RCC 7860 (cell line): ENCODE measurements at regions not wholly inside any gene's neighbourhood (a gene's known extent, or its start where the extent isn't known, plus 50 kb on each side); places are given as distances from the start of the nearest gene placed in this dataset.
"Not testable (repeated sequence)": the region's sequence is repeated elsewhere in the genome, so short reads cannot be mapped to it uniquely, and the experiment has no call there.

Experiments used
- DNase-seq: peaks from one replicate; pipeline ENCODE4 v3.0.0-alpha.2; 2015; ENCODE audit warnings: low spot score
- FAIRE-seq: peaks from 2 replicates; lab custom pipeline; 2012; peaks lifted over from hg19 to GRCh38; lab: Jason Lieb, UNC

- no peak for FAIRE-seq
- DNase-seq = no peak
Measured at GRCh38 chr17:52477824-52478699, 319.5 kb upstream of the CA10 start.

- no peak for FAIRE-seq
- no peak for DNase-seq
Measured at GRCh38 chr17:52476638-52477313, 318.3 kb upstream of the CA10 start.

DNA sequence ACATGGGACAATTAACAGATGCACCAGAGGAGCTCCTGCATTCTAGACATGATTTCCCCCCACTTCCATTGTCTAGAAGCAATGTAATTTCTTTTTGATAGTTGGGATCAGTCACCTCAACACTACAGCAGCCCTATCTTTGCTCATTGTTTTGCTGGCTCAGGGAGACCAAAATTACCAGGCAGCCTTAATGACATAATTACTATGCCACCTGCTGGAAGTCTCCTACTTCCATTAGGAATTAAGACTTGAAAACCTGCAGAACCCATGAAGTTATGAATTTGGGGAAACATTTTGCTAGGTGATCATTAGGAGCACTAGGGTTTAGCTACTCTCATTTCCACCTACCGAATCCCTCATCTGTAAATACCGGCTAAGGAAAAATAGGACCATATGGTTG, 312.0 kb upstream of the CA10 start:
- FAIRE-seq = no peak
- no peak for DNase-seq

- no peak for DNase-seq
- no peak for FAIRE-seq
Measured at GRCh38 chr17:52465407-52465806, 306.9 kb upstream of the CA10 start.

DNA sequence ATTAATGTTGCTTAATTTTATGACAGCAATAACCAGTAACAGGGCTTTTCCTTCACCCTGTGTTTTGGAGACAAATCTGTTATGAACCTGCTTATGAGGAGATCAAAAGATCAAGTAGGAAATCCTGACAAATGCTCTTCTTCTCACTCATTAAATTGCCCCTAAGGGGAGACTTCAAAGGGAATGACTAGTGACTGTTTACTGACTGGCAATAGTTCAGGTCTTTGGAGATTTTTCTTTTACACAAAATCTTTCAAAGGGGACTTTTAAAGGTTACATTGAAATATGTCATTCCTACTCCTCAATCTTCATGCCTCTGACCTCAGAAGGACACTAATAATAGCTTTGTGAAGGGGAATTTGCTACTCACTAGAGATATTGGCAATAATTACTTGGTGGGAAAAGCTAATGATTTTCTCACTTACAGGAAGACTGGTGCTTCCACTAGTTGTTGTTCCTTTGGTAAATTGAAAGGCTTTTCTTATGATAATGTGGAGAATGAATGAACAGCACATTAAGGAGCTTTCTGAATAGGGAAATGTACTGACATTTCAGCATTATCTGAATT, 292.9 kb upstream of the CA10 start:
- FAIRE-seq (no peak), DNase-seq (no peak)

DNA sequence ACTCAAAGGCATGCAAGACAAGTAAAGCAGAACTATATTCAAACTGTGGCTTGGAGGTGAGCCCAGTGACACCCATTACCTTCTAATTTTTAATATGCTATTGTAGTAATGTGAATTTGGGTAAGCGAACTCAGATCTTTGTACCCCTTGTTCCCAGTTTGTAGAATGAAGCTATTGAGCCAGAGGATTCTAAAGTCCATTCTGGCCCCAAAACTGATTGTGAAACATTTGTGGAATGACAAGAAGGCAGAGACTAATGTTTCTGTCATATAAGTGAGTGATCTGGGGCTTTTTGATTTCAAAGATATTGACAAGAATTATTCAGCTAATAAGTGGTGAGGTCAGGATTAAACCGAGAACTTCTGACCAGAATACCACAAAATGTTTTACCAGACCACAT, 283.8 kb upstream of the CA10 start:
- FAIRE-seq (no peak), DNase-seq (no peak)

DNA sequence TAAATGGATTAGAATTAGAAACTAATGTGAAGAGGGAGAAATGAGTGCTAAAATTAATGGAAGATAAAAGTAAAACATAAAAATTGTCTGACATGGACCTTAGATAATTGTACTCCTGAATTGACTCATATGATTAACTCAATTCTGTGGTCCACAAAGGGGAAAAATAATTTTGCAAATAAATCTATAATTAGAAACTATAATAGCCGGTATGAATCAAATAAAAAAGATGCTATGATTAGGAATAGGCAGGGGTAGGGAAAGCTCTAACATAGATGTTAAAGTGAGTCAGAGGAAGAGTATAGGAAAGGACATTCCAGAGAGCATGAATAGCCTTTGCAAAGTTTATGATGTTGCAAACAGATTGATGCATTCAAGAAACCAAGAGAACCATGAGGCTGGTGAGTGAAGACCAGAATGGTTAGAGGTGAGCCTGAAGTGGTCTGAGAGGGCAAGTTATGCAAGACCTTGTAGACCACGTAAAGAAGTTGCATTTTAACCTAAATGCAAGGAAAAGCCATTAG, 262.1 kb upstream of the CA10 start:
- FAIRE-seq = no peak
- DNase-seq = no peak

- no peak for DNase-seq
- no peak for FAIRE-seq
Measured at GRCh38 chr17:52419229-52419641, 260.7 kb upstream of the CA10 start.

DNA sequence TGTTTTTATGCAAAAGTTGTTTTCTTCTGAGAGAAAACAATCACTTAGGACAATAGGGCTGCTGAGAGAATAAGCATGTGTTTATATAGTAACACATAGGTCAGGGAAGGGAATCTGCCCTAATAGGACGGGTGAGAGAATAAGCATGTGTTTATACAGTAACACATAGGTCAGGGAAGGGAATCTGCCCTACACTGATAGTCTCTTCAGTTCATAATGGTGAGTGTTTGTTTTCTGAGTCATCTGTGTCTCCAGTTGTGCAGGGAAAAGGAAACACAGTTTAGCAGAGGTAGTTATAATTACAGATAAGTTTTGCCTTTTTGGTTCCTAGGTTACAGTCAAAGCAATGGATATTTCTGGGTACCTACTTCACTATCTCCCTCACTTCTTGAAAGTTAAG, 252.3 kb upstream of the CA10 start:
- FAIRE-seq = no peak

DNA sequence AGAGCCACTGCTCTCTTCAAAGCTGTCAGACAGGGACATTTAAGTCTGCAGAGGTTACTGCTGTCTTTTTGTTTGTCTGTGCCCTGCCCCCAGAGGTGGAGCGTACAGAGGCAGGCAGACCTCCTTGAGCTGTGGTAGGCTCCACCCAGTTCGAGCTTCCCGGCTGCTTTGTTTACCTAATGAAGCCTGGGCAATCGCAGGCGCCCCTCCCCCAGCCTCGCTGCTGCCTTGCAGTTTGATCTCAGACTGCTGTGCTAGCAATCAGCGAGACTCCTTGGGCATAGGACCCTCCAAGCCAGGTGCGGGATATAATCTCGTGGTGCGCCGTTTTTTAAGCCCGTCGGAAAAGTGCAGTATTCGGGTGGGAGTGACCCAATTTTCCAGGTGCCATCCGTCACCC, 250.7 kb upstream of the CA10 start:
- FAIRE-seq, DNase-seq: not testable (repeated sequence)

More for the DNA sequence above, 252.3 kb upstream of the CA10 start:
- no peak for DNase-seq

DNA sequence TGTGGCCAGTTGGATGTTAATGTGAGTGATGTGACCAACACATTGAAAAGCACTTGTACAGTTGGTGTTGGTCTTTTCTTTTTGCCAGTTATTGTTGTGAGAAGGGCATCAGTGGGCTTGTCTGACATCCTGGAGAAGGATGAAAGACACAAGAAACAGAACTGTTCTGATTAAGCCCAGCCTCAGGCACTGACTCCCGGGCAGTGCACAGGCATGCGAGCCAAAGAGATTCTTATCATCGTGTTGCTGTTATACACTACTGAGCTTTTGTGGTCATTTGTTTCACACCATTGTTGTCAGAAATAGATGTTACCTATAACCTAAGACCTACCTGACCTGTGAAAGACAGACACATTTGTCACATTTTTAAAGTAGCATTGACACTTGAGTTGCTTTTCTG, 236.8 kb upstream of the CA10 start:
- FAIRE-seq = no peak
- DNase-seq = no peak

DNA sequence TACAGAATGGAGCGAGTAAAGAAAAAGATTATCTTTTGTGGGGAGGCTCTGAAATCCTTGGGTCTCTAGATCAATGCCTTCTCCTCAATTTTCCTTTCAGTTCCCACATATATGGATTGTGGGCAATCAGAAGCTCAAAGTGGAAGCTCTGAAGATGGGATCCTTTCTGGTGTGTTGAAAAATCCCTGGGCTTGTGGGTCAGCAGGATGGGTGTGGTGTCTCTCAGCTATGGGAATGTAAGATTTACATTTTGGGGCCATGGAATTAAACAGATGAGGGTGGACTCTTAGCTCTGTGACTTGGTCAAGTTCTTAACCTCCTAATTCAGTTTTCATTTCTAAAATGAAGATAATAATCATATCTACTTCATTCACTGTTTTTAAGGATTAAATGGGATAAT, 231.9 kb upstream of the CA10 start:
- DNase-seq (no peak), FAIRE-seq (no peak)

- DNase-seq = no peak
- FAIRE-seq = no peak
Measured at GRCh38 chr17:52389632-52390031, 231.1 kb upstream of the CA10 start.

DNA sequence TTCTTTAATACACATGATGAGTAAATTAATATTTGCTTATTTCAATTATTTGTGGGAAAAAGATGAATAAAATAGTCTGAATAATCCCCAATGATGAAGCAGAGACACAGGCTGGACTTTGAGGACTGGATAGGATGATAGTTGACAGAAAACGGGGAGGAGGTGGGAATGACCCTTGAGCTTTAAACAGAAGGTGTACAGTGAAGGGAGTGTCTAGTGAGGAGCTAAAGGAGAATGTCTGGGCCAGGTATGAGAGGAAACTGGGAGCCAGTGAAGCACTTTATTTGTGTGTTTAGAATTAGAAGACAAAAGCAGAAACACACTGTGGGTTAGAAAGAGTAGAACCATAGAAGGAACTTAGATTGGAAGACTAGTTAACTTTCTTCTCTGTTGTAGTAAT, 230.4 kb upstream of the CA10 start:
- DNase-seq (no peak), FAIRE-seq (no peak)

GRCh38 chr17:52384695-52385094, 226.2 kb upstream of the CA10 start:
- FAIRE-seq = no peak
- no peak for DNase-seq

- FAIRE-seq (no peak), DNase-seq (peak; percentile 50)
Measured at GRCh38 chr17:52383493-52384100, 225.1 kb upstream of the CA10 start.

GRCh38 chr17:52378860-52379259, 220.3 kb upstream of the CA10 start:
- FAIRE-seq (no peak), DNase-seq (no peak)

- no peak for DNase-seq
- no peak for FAIRE-seq
Measured at GRCh38 chr17:52376137-52376536, 217.6 kb upstream of the CA10 start.

DNA sequence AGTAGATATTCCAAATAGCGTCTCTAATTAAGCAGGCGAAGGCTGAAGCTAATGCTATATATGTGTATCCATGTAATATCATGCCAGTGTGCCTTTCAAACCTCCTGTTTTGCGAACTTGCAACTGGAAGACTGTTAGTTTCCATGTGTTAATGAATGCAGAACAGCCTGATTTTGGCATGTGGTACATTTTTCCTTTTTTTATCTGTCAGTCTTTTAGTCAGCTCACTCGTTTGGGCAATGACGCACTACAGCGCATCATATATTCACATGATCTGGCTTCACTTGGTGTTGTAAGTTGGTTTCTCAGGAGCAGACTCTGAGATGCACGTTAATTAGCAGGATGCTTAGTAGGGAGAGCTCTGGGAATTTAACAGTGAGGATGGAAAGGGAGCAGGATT, 210.4 kb upstream of the CA10 start:
- FAIRE-seq = no peak
- DNase-seq = no peak

- no peak for FAIRE-seq
- DNase-seq = no peak
Measured at GRCh38 chr17:52357854-52358253, 199.3 kb upstream of the CA10 start.

- no peak for FAIRE-seq
Measured at GRCh38 chr17:52336796-52337195, 178.3 kb upstream of the CA10 start.

More at GRCh38 chr17:52336796-52337195, 178.3 kb upstream of the CA10 start:
- no peak for DNase-seq
